SK-N-MC (cell line): ENCODE measurements at regions not wholly inside any gene's neighbourhood (a gene's known extent, or its start where the extent isn't known, plus 50 kb on each side); places are given as distances from the start of the nearest gene placed in this dataset.

ENCODE experiments used
- EZH2 ChIP-seq: fragments of 200-600 bp; sonication (generic); IDR thresholded peaks from one replicate; pipeline ENCODE4 v1.6.1; 2017; ENCODE audit warnings: antibody characterized with exemption
- POLR2AphosphoS5 ChIP-seq: IDR thresholded peaks from 2 replicates; pipeline ENCODE4 v1.6.1; 2012; ENCODE audit warnings: mild to moderate bottlenecking, low read depth, low read length, borderline replicate concordance

DNA sequence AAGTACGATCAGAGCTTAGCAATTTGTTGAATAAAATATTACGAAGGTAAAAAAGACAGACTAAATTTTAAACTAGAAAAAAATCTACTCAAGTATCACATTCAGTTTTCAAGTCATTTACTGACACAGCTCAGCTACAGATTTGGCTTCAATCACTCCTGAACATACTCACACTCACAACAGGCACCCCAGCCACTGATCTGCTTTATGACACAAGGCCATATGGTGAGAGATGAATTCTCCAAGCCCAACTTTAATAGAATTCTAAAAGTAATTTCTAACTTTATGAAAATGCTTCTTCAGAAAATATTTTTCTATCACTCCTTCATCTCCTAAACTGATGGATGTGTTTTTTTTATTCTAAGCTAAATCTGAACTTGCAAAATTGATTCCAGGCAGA, 337.1 kb downstream of the HHIPL2 start:
- TF ChIP-seq POLR2AphosphoS5 (no peak), EZH2 (no peak)
